ENCODE measurements at regions not wholly inside any gene's neighbourhood (a gene's known extent, or its start where the extent isn't known, plus 50 kb on each side); places are given as distances from the start of the nearest gene placed in this dataset.

DNA sequence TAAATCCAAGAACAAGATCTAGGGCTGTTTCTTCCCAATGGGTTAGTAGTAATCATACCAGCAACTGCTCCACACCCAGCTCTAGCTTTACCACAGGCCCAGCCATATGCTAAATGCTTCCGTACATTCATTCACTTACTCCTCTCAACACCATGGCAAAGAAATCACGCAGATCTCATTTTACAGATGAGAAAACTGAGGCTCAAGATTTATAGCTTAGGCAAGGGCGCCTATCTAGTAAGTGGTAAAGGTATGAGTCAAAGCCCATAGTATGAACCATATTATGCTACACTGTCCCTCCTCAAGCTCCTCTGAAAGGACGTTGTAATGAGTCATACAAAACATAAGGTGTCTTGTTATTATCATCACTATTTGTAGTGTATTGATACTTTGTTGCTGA, 82.2 kb downstream of the NIBAN1 start:
- TF ChIP-seq, protein P1, sequence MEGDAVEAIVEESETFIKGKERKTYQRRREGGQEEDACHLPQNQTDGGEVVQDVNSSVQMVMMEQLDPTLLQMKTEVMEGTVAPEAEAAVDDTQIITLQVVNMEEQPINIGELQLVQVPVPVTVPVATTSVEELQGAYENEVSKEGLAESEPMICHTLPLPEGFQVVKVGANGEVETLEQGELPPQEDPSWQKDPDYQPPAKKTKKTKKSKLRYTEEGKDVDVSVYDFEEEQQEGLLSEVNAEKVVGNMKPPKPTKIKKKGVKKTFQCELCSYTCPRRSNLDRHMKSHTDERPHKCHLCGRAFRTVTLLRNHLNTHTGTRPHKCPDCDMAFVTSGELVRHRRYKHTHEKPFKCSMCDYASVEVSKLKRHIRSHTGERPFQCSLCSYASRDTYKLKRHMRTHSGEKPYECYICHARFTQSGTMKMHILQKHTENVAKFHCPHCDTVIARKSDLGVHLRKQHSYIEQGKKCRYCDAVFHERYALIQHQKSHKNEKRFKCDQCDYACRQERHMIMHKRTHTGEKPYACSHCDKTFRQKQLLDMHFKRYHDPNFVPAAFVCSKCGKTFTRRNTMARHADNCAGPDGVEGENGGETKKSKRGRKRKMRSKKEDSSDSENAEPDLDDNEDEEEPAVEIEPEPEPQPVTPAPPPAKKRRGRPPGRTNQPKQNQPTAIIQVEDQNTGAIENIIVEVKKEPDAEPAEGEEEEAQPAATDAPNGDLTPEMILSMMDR (IDR thresholded peaks at IDR 0.05 in 8 of 11, conservative IDR thresholded peaks at IDR 0.05 in 3 of 11) = no peak
- no peak for TF ChIP-seq POLR2A (IDR thresholded peaks at IDR 0.05)

Data from spleen (tissue), 7 donors.